Mesendoderm (in vitro differentiated cells): ENCODE measurements at regions not wholly inside any gene's neighbourhood (a gene's known extent, or its start where the extent isn't known, plus 50 kb on each side); places are given as distances from the start of the nearest gene placed in this dataset.

ENCODE experiments used
- DNase-seq: peaks from one replicate; pipeline ENCODE4 v3.0.0; 2013
- H2AK5ac ChIP-seq: 2 replicates; pipeline ENCODE4 v1.6.1; 2013; ENCODE audit warnings: low read length, inconsistent platforms
- H2BK120ac ChIP-seq: 2 replicates; pipeline ENCODE4 v1.6.1; 2013; ENCODE audit warnings: low read depth, mild to moderate bottlenecking, low read length, moderate library complexity, mixed read lengths
- H2BK15ac ChIP-seq: replicated peaks from 2 replicates; pipeline ENCODE4 v1.6.1; 2013; ENCODE audit warnings: low read depth, mild to moderate bottlenecking, moderate library complexity
- H2BK5ac ChIP-seq: 2 replicates; pipeline ENCODE4 v1.6.1; 2013; ENCODE audit warnings: low read length, inconsistent platforms
- H3K18ac ChIP-seq: 2 replicates; pipeline ENCODE4 v1.6.1; 2013; ENCODE audit warnings: mild to moderate bottlenecking, low read length, mixed read lengths
- H3K23ac ChIP-seq: one replicate; pipeline ENCODE4 v1.6.1; 2013; ENCODE audit warnings: low read length
- H3K27ac ChIP-seq: 2 replicates; pipeline ENCODE4 v1.5.1; 2013; ENCODE audit warnings: low read depth, mild to moderate bottlenecking, inconsistent platforms, low read length, moderate library complexity
- H3K27me3 ChIP-seq: 2 replicates; pipeline ENCODE4 v1.6.1; 2013; ENCODE audit warnings: low read length, control low read depth, mild to moderate bottlenecking, inconsistent platforms; ENCODE audit not compliant: insufficient read depth, poor library complexity
- H3K36me3 ChIP-seq: 2 replicates; pipeline ENCODE4 v1.6.1; 2013; ENCODE audit warnings: low read length, inconsistent platforms; ENCODE audit not compliant: control insufficient read depth, insufficient read depth
- H3K4ac ChIP-seq: one replicate; pipeline ENCODE4 v1.6.1; 2013; ENCODE audit warnings: low read depth, mild to moderate bottlenecking, low read length, moderate library complexity
- H3K4me1 ChIP-seq: 2 replicates; pipeline ENCODE4 v1.6.1; 2013; ENCODE audit warnings: low read depth, low read length, inconsistent platforms; ENCODE audit not compliant: control insufficient read depth
- H3K4me2 ChIP-seq: 2 replicates; pipeline ENCODE4 v1.6.1; 2013; ENCODE audit warnings: low read length
- H3K4me3 ChIP-seq: 2 replicates; pipeline ENCODE4 v1.5.1; 2013; ENCODE audit warnings: mild to moderate bottlenecking, low read length
- H3K56ac ChIP-seq: one replicate; pipeline ENCODE4 v1.6.1; 2013; ENCODE audit warnings: low read length
- H3K79me1 ChIP-seq: 2 replicates; pipeline ENCODE4 v1.6.1; 2013; ENCODE audit warnings: low read length, inconsistent platforms
- H3K79me2 ChIP-seq: 2 replicates; pipeline ENCODE4 v1.6.1; 2013; ENCODE audit warnings: mild to moderate bottlenecking, low read length; ENCODE audit not compliant: control insufficient read depth, insufficient read depth
- H3K9ac ChIP-seq: 2 replicates; pipeline ENCODE4 v1.6.1; 2013; ENCODE audit warnings: low read length, inconsistent platforms
- H4K5ac ChIP-seq: one replicate; pipeline ENCODE4 v1.6.1; 2013; ENCODE audit warnings: low read length
- H4K8ac ChIP-seq: one replicate; pipeline ENCODE4 v1.6.1; 2013; ENCODE audit warnings: low read depth, mild to moderate bottlenecking, control low read depth, low read length, moderate library complexity
- WGBS: extraction: QIAGEN DNeasy Blood & Tissue Kit; methylation state at CpG from one replicate; pipeline ENCODE4 v1.1.7; 2013; ENCODE audit warnings: low lambda C conversion rate, missing lambda C conversion rate; ENCODE audit not compliant: insufficient coverage; ENCODE audit errors: extremely low coverage; 5-methylcytosine and 5-hydroxymethylcytosine counted together

GRCh38 chr1:234669499-234669898 lies 59.5 kb upstream of the IRF2BP2 start:
- Histone ChIP-seq H3K27ac (no peak overlapping the region), H3K23ac (no peak overlapping the region), H2BK5ac (no peak overlapping the region), H3K79me1 (no peaks in the 10 kb centered on the region), H3K4me3 (no peak overlapping the region), H4K8ac (no peak overlapping the region), H3K4me1 (no peaks in the 10 kb centered on the region), H3K4me2 (no peak overlapping the region), H3K36me3 (no peaks in the 10 kb centered on the region), H3K79me2 (no peaks in the 10 kb centered on the region), H4K5ac (no peak overlapping the region), H2BK120ac (no peak overlapping the region), H3K18ac (no peak overlapping the region), H3K4ac (no peak overlapping the region), H3K27me3 (no peaks in the 10 kb centered on the region), H3K56ac (no peak overlapping the region), H2BK15ac (no peak overlapping the region), H3K9ac (no peak overlapping the region), H2AK5ac (no peak overlapping the region)
- DNase-seq, result no peak
- WGBS, result 100% methylated on average over 1 of the region's 1 CpG

- Histone ChIP-seq H3K27ac (no peak overlapping the region), H3K4me2 (no peak overlapping the region), H3K79me1 (no peaks in the 10 kb centered on the region), H2BK120ac (no peak overlapping the region), H3K18ac (no peak overlapping the region), H3K23ac (no peak overlapping the region), H2AK5ac (no peak overlapping the region), H3K4ac (no peak overlapping the region), H3K4me1 (no peaks in the 10 kb centered on the region), H3K9ac (no peak overlapping the region), H3K4me3 (no peak overlapping the region), H4K5ac (no peak overlapping the region), H2BK5ac (no peak overlapping the region), H3K79me2 (no peaks in the 10 kb centered on the region), H3K36me3 (no peaks in the 10 kb centered on the region), H2BK15ac (no peak overlapping the region), H3K56ac (no peak overlapping the region), H3K27me3 (no peaks in the 10 kb centered on the region), H4K8ac (no peak overlapping the region)
- no peak for DNase-seq
- WGBS, result no CpG with 5 or more reads among the region's 5 CpGs
Observed at GRCh38 chr1:234668577-234668955, 58.6 kb upstream of the IRF2BP2 start.

GRCh38 chr1:234667600-234668576 lies 57.9 kb upstream of the IRF2BP2 start:
- Histone ChIP-seq H3K9ac (no peak overlapping the region), H2AK5ac (no peak overlapping the region), H2BK15ac (no peak overlapping the region), H3K4me1 (no peaks in the 10 kb centered on the region), H4K8ac (no peak overlapping the region), H3K56ac (no peak overlapping the region), H3K79me2 (no peaks in the 10 kb centered on the region), H3K4me2 (no peak overlapping the region), H4K5ac (no peak overlapping the region), H3K27me3 (no peaks in the 10 kb centered on the region), H3K79me1 (no peaks in the 10 kb centered on the region), H3K27ac (no peak overlapping the region), H3K18ac (no peak overlapping the region), H2BK5ac (no peak overlapping the region), H3K4ac (no peak overlapping the region), H3K36me3 (no peaks in the 10 kb centered on the region), H2BK120ac (no peak overlapping the region), H3K23ac (no peak overlapping the region), H3K4me3 (no peak overlapping the region)
- WGBS, result no CpG with 5 or more reads among the region's 2 CpGs
- no peak for DNase-seq

- no peak for DNase-seq
Observed at GRCh38 chr1:234666761-234667160, 56.8 kb upstream of the IRF2BP2 start.

GRCh38 chr1:234665975-234666605 lies 56.1 kb upstream of the IRF2BP2 start:
- H4K5ac ChIP-seq, result no peak overlapping the region
- H3K4ac ChIP-seq, result no peak overlapping the region
- H2BK5ac ChIP-seq, result no peak overlapping the region
- no peak for DNase-seq
- H2BK15ac ChIP-seq, result no peak overlapping the region
- no peak overlapping the region for H3K27ac ChIP-seq
- H3K79me2 ChIP-seq, result no peaks in the 10 kb centered on the region
- no peak overlapping the region for H3K23ac ChIP-seq
- WGBS, result 100% methylated on average over 2 of the region's 6 CpGs
- no peak overlapping the region for H3K18ac ChIP-seq
- no peak overlapping the region for H2AK5ac ChIP-seq
- H3K4me1 ChIP-seq, result no peaks in the 10 kb centered on the region
- no peak overlapping the region for H3K9ac ChIP-seq
- no peak overlapping the region for H2BK120ac ChIP-seq
- H4K8ac ChIP-seq, result no peak overlapping the region
- H3K4me2 ChIP-seq, result no peak overlapping the region
- H3K56ac ChIP-seq, result no peak overlapping the region
- H3K4me3 ChIP-seq, result no peak overlapping the region
- H3K27me3 ChIP-seq, result no peaks in the 10 kb centered on the region
- no peaks in the 10 kb centered on the region for H3K79me1 ChIP-seq
- no peaks in the 10 kb centered on the region for H3K36me3 ChIP-seq

More at GRCh38 chr1:234666761-234667160, 56.8 kb upstream of the IRF2BP2 start:
- Histone ChIP-seq H3K4me3 (no peak overlapping the region), H3K27me3 (no peaks in the 10 kb centered on the region), H3K36me3 (no peaks in the 10 kb centered on the region), H3K4me2 (no peak overlapping the region), H3K56ac (no peak overlapping the region), H3K79me2 (no peaks in the 10 kb centered on the region), H4K5ac (no peak overlapping the region), H2BK5ac (no peak overlapping the region), H2BK120ac (no peak overlapping the region), H3K79me1 (no peaks in the 10 kb centered on the region), H2AK5ac (no peak overlapping the region), H3K4ac (no peak overlapping the region), H4K8ac (no peak overlapping the region), H2BK15ac (no peak overlapping the region), H3K23ac (no peak overlapping the region), H3K9ac (no peak overlapping the region), H3K4me1 (no peaks in the 10 kb centered on the region), H3K27ac (no peak overlapping the region), H3K18ac (no peak overlapping the region)
- WGBS, result no CpG with 5 or more reads among the region's 4 CpGs
